ENCODE measurements at regions not wholly inside any gene's neighbourhood (a gene's known extent, or its start where the extent isn't known, plus 50 kb on each side); places are given as distances from the start of the nearest gene placed in this dataset.
"Not testable (repeated sequence)": the region's sequence is repeated elsewhere in the genome, so short reads cannot be mapped to it uniquely, and the experiment has no call there.

GRCh38 chr6:168871642-168872315 is 381.9 kb downstream of the THBS2 start:
- no peak for DNase-seq

DNA sequence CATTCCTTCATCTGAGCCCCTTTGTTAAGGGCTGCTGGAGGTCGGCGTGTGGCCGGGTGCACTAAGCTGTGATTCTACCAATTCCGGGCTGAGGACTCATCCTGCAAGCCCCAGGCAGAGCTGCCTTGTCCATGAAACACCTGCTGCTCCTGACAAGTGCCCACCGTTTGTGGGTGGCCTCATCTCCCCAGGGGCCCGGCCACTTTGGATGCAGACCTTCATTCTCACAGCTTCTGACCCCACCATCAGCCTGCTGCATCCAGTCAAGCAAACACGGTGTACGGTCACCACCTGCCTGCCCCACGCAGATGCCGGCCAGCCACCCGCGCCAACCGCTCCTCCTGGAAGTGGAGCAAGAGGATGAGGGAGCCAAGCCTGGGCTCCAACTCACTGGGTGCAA is 382.7 kb downstream of the THBS2 start:
- DNase-seq, result no peak

- no peak for DNase-seq
Measured at GRCh38 chr6:168867247-168868102, 386.2 kb downstream of the THBS2 start.

DNA sequence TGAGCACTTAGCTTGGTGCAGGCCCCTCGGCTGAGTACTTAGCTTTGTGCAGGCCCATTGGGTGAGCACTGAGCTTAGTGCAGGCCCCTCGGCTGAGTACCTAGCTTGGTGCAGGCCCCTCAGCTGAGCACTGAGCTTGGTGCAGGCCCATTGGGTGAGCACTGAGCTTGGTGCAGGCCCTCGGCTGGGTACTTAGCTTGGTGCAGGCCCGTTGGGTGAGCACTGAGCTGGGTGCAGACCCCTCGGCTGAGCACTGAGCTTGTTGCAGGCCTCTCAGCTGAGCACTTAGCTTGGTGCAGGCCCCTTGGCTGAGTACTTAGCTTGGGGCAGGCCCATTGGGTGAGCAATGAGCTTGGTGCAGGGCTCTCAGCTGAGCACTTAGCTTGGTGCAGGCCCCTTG is 387.1 kb downstream of the THBS2 start:
- DNase-seq, result no peak

- no peak for DNase-seq
Measured at GRCh38 chr6:168865522-168865921, 388.1 kb downstream of the THBS2 start.

- DNase-seq, result no peak
Measured at GRCh38 chr6:168864541-168865460, 388.8 kb downstream of the THBS2 start.

DNA sequence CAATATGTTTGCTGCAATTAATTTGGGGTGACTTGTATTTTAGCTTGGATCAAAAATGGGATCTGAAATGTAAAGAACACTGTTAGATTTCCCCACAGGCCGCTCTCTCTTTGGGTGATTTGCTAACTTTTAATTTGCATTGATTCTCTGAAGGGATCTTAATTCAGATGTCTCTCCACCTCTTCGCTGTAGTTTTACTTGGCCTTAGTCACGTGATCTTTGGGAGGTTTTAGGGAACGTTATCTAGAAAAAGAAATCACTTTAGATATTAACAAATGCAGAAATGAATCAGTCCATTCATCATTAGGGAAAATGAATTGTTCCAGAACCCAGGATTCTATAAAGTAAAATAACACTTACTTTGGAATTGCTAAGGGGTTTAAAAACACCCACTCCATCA is 390.2 kb downstream of the THBS2 start:
- no peak for DNase-seq

DNA sequence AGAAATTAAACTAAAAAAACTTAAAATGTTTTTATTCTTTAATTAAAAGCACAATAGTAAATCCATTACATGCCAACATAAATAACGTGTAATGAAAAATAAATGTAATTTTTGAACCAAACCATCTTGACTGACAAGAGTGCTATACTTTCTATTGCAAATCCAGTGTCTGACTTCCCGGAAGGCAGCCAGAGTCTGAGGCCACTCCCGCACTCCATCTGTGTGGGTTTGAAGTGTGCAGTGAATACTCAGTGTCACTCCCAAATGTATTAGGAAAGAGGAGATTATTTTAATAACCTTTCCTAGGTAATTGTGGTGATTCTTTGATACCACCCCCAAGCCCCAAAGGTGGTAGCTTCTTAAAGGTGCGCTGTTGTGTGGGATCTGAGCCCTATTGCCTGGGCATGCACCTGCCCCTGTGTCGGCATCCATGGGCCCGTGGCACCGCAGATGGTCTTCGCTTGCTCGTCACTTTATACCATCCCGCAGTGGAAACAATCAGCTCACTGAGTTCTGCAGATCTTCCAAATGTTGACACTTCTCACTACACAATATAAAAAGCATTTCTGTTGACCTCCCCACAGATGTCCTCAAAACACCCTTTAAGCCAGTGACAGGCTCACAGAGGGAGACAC is 391.2 kb downstream of the THBS2 start:
- no peak for DNase-seq

GRCh38 chr6:168860987-168861386 is 392.7 kb downstream of the THBS2 start:
- DNase-seq, result no peak

DNA sequence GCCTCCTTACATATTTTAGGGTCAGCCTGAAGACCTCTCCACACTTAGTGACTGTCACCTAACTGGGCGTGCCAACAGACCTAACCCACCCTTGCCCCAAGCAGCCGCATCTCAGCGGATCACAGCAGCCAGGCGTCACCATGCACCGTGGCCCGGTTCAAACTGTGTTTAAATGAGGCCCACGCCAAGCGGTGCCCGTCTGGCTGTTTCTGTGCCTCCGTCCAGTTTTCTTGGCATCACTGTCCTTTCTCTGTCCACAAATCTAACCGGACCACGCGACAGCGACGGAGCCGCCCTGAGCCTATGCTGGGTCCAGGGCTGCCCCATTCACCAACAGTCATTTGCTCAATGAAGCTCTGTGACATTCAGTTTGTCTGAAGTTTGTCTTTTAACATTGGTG is 393.3 kb downstream of the THBS2 start:
- DNase-seq, result no peak

DNA sequence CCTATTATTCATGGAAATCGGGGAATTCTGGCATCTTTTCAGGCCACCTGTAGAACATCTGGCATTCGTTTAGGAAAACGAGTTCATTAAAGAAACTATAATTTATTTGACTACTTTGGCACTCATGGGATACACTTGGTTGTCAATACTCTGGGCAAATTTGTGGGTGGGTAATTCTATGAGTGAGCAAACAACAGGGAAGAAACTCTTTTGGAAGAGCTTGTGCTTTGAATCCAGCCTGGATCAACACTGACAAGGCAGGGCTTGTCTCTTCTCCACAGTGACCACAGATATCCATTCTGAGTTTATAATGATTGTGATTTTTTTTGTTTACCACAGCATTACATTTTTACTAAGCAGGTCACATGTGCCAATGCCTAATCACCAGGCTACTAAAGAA is 394.7 kb downstream of the THBS2 start:
- no peak for DNase-seq

DNA sequence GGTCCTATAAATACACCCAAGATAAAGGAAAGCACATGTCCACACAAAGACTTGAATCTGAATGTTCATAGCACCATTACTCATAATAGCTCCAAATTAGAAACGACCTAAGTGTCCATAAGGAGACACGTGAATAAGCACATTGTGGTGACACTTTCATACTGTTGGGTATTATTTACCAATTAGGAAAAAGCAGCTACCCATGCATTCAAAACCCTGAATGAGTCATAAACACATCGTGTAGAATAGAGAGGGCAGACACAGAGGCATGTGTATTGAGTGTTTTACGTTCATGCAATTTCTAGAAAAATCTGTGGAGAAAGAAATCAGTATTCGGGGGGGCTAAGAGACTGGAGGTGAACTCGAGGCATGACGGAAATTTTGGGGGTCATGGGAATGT is 396.7 kb downstream of the THBS2 start:
- no peak for DNase-seq

- DNase-seq, result no peak
Measured at GRCh38 chr6:168852376-168852884, 401.2 kb downstream of the THBS2 start.

- peak; percentile 8 for DNase-seq
Measured at GRCh38 chr6:168851460-168852375, 401.9 kb downstream of the THBS2 start.

GRCh38 chr6:168850027-168850736 is 403.5 kb downstream of the THBS2 start:
- not testable (repeated sequence) for DNase-seq

- no peak for DNase-seq
Measured at GRCh38 chr6:168849459-168849858, 404.2 kb downstream of the THBS2 start.

DNA sequence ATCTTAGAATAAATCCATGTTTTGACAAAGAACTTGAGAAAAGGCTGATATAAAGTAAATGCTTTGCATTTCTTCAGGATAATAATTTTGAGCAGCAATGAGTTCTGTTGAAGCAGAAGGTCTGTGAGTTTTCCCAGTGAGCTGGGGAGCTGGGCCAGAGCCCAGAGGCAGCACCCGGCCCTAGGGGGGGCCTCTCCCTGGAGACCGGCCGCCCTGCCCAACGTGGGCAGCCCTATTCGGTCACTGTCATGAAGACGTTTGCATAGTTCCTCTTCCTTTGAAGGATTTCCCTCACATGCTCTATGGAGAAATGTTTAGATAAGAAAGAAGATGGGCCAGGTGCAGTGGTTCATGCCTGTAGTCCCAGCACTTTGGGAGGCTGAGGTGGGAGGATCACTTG is 404.8 kb downstream of the THBS2 start:
- no peak for DNase-seq

GRCh38 chr6:168844821-168845609 is 404.0 kb downstream of the SMOC2 start:
- DNase-seq, result no peak

DNA sequence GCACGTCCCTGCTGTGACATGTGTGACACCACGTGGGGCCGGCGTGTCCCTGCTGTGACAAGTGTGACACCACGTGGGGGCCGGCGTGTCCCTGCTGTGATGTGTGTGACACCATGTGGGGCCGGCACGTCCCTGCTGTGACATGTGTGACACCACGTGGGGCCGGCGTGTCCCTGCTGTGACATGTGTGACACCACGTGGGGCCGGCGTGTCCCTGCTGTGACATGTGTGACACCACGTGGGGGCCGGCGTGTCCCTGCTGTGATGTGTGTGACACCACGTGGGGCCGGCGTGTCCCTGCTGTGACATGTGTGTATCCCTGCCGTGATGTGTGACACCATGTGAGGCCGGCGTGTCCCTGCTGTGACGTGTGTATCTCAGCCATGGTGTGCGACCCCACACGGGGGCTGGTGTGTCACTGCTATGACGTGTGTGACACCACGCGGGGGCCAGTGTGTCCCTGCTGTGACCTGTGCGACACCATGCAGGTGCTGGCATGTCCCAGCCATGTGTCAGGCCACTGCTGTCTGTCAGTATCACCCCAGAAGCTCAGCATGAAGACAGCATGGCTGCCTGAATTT is 401.7 kb downstream of the SMOC2 start:
- DNase-seq, result not testable (repeated sequence)
